Fibroblast of the aortic adventitia (primary cell): ENCODE measurements at regions not wholly inside any gene's neighbourhood (a gene's known extent, or its start where the extent isn't known, plus 50 kb on each side); places are given as distances from the start of the nearest gene placed in this dataset.

Experiments used
- DNase-seq: peaks from one replicate; pipeline ENCODE4 v3.0.0-alpha.2; 2010; ENCODE audit warnings: low read depth
- H3K4me3 ChIP-seq: 2 replicates; pipeline ENCODE4 v1.5.1; 2011; ENCODE audit warnings: low read depth, mild to moderate bottlenecking, control low read depth, low read length, moderate library complexity
- TF ChIP-seq, protein P1 (sequence below): IDR thresholded peaks from 2 replicates; pipeline ENCODE4 v1.5.1; 2011; ENCODE audit warnings: mild to moderate bottlenecking, low read length, control low read depth, inconsistent platforms; ENCODE audit not compliant: insufficient read depth

DNA sequence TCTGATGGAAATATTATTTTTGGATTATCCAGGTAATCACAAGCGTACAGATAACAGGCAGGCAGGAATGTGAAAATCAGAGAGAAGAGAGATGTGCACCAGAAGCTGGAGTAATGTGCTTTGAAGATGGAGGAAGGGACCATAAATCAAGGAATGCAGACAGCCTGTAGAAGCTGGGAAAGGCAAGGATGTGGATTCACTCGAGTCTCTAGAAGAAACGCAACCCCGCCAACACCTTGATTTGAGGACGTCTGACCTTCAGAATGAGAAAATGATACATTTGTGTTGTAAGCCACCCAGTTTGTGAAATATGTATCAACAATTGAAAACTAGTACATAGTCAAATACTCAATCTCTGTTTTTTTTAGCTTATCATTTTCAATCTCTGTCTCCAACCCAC lies 207.6 kb upstream of the MPDZ start:
- no peak overlapping the region for H3K4me3 ChIP-seq
- TF ChIP-seq, protein P1, sequence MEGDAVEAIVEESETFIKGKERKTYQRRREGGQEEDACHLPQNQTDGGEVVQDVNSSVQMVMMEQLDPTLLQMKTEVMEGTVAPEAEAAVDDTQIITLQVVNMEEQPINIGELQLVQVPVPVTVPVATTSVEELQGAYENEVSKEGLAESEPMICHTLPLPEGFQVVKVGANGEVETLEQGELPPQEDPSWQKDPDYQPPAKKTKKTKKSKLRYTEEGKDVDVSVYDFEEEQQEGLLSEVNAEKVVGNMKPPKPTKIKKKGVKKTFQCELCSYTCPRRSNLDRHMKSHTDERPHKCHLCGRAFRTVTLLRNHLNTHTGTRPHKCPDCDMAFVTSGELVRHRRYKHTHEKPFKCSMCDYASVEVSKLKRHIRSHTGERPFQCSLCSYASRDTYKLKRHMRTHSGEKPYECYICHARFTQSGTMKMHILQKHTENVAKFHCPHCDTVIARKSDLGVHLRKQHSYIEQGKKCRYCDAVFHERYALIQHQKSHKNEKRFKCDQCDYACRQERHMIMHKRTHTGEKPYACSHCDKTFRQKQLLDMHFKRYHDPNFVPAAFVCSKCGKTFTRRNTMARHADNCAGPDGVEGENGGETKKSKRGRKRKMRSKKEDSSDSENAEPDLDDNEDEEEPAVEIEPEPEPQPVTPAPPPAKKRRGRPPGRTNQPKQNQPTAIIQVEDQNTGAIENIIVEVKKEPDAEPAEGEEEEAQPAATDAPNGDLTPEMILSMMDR = no peak
- DNase-seq = no peak

GRCh38 chr9:13485068-13485596 lies 205.6 kb upstream of the MPDZ start:
- peak; percentile 99 for DNase-seq
- H3K4me3 ChIP-seq = no peak overlapping the region
- TF ChIP-seq, protein P1 = peak; percentile 45

- TF ChIP-seq, protein P1 = no peak
- H3K4me3 ChIP-seq = no peak overlapping the region
- no peak for DNase-seq
These were observed 204.7 kb upstream of the MPDZ start for GRCh38 chr9:13484186-13484585.

DNA sequence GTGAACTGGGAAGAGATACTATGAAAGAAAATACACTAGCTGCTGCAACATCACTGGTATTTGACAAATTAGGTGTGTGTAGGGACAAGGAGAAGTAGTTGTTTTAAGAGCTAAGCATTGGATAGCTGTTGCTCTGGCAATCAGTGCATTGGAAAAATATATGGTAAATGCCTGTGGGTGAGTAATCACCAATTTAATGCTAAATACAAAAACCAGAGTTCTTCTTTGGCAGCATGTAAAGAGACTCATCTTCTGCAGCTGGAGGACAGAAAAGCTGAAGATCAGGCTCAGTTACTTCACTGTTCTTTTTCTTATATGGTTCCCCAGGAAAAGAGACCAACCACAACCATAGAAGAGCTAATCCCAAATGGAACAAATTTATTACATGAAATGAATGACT lies 201.8 kb upstream of the MPDZ start:
- H3K4me3 ChIP-seq = no peak overlapping the region
- TF ChIP-seq, protein P1 = no peak
- peak; percentile 14 for DNase-seq

DNA sequence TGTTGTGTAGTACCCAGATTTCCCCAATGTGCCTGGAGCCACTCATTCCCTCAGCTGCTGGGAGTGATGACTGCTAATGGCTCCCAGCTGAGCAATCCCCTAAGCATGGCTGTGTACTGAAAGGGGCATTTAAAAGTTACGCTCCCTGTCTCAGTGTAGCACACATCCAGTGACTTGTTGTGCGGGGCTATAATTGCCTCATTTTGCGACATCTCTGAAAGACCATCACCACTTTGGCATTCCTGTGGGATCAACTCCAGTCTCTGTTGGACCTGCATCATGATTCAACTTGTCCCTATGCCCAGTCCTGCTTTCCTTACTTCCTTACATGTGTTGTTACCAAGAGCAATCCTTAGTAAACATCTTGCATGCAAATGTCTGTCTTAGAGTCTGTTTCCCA lies 201.2 kb upstream of the MPDZ start:
- DNase-seq = peak; percentile 46

GRCh38 chr9:13479096-13479495 lies 199.6 kb upstream of the MPDZ start:
- H3K4me3 ChIP-seq = no peak overlapping the region
- DNase-seq = no peak
- TF ChIP-seq, protein P1 = no peak

More for the DNA sequence above, 201.2 kb upstream of the MPDZ start:
- TF ChIP-seq, protein P1 = no peak
- no peak overlapping the region for H3K4me3 ChIP-seq

DNA sequence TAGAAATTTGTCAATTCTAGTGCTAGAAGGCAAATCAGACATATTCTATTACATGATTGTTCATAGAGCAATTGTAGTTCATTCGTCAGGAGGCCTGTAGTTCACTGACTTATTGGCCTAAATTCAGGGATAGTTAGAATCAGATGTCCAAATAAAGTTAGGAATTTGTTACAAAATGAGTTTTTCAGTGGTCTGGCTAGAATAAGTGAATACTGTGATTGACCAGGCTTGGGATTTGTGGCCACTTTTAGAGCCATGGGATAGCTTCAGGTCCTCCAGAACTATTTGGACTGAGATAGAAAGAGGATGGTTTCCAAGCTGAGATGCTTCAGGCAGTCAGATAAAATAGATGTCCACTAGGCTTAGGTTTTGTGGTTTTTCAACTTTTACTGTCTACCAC lies 199.1 kb upstream of the MPDZ start:
- no peak overlapping the region for H3K4me3 ChIP-seq
- DNase-seq = peak; percentile 13

More for the DNA sequence above, 199.1 kb upstream of the MPDZ start:
- TF ChIP-seq, protein P1 = no peak
